NCI-H2196 (cell line): ENCODE measurements at regions not wholly inside any gene's neighbourhood (a gene's known extent, or its start where the extent isn't known, plus 50 kb on each side); places are given as distances from the start of the nearest gene placed in this dataset.
"Not testable (repeated sequence)": the region's sequence is repeated elsewhere in the genome, so short reads cannot be mapped to it uniquely, and the experiment has no call there.

Source experiments
- DNase-seq: peaks from one replicate; lab custom pipeline; 2025; ENCODE audit not compliant: unreplicated experiment; lab: John Stamatoyannopoulos, UW

DNA sequence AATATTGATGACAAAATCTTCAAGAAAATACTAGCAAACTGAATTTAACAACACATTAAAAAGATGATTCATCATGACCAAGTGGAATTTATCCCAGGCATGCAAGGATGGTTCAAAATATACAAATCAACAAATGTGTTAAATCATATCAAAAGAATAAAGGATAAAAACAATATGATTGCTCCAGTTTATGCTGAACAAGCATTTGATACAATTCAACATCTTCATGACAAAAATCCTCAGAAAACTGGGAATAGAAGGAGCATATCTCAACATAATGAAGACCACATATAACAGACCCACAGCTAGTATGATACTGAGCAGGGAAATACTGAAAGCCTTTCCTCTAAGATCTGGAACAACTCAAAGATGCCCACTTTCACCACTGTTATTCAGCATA is 352.3 kb downstream of the PYDC2 start:
- DNase-seq: no peak

DNA sequence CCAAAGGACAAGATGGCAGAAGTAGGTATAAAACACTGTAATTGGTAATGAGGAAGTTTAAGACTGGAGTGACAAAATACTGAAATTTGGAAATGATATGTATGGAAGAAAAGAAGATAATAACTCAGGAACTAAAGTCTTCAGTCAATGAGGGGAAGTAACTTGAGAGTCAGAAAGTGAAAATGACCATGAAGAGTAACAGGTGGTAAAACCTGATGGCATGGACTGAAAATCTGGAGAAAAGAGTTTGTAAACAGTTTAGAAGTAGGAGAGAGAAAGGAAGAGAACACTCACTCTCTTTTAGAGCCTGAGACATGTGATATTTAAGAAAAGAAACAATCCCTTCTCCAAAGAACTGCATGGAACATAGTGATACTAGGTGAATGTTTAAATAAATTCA is 387.9 kb downstream of the PYDC2 start:
- no peak for DNase-seq

DNA sequence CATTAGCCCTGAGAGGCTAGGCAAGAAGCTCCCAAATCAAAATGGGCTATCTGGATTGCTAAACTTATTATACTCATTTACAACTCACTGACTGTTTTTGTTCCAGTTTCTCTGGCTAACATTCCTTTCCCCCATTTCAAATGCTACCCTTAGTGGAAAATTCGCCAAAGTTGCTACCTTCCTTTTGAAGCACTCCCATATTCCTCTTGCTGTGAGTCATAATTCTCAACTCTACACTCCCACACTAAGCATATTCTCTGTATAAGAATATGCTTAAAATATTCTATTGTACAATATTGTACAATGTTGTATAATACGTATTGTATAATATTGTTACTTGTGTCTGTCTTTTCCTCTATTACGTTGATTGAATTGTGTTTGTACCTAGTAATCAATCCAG is 398.6 kb downstream of the PYDC2 start:
- no peak for DNase-seq

DNA sequence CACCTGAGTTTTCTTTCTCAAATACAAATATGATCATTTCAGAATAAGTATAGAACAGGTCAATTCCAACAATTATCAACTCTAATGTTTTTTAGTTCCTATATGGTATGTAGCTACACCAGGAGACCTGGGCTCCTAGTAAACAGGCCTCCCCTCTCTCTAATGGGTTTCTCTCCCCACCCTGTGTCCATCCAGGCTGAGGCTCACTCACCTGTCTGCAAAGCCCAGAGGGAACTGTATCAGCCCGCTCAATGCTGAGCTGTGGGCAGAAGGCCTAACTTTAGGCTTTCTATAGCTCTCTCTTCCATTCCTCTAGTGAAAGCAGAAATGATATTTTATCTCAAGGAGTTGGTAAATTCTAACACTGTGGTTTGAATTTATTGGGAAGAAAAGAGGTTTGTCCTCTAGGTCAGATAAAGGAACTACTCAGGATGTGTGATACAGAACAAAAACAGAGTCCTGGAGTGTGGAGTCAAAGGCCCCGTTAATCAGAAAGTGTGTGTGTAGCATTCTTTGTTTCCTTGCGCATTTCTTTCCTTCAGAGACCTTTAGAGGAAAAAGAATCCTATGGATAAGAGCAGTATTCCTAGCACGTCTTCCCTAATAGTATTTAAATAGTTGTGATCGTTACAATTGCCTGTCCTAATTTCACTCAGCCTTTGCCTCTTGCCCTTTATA is 408.9 kb downstream of the PYDC2 start:
- no peak for DNase-seq

DNA sequence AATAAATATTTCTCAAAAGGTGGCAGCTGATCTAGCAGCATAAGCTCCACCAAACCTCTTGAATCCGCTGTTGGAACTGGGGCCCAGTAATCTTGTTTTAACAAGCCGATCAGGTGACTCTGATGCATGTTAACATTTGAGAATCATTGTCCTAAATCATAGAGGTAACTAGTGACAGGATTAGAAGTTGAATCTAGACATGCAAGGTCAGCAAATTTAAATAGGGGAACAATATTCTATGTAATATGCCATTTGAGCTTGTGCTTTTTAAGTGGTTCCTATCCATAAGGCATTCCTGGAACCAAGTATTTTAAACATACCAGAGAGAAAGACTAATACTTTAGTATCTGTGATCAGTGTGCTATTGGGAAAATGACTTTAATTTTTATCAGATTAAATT is 412.8 kb downstream of the PYDC2 start:
- no peak for DNase-seq

DNA sequence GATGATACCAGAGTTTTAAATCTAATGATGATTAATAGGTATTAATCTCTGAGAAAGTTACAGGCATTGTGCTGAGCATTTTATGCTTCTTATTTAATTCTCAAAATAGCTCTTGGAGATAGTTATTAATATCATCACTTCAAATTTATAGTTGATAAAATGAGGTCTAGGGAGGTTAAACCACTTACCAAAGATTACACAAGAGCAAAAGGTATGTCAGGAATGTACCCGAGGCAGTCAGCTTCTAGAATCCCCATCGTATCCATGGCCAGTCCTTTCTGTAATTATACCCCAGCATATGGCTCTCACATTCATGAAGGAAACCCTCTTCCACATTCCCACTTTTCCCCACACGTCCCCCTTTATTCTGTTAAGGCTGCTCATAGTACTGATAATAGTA is 421.3 kb downstream of the PYDC2 start:
- DNase-seq: no peak

DNA sequence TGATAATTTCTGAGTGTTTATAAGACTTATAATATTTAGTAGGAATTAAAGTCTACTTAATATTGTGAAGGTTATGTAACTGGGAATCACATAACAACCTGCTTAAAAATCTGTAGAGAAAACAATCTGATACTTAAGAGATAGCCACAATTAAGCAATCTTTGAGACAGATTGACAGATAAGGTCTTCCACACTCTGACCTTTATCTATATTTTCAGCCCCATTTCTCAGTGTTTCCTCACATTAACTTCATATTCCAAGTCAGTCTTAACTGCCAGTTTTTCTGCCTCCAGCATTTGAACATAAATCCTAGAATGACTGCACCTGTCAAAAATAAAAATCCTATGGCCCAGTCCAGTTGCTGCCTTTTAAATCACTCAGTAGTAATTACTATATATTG is 423.2 kb downstream of the PYDC2 start:
- DNase-seq: no peak

DNA sequence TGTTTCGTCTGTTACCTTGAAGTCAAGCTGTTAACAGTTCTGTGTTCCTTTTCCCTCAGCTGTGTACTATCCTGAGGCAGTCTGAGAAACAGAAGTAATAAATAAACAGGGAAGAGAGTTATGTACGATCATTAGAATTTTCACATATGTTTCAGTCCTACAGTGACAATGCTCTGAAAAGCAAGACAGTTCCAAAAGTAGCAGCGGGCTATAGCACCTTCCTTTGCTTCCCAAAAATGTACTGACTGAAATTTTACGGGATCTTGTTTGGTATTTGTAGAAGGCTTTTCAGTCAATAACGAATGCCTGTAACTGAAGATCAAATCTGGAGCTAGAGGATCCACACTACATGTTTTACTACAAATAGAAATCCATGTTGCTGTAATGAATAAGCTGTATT is 428.1 kb downstream of the PYDC2 start:
- no peak for DNase-seq

DNA sequence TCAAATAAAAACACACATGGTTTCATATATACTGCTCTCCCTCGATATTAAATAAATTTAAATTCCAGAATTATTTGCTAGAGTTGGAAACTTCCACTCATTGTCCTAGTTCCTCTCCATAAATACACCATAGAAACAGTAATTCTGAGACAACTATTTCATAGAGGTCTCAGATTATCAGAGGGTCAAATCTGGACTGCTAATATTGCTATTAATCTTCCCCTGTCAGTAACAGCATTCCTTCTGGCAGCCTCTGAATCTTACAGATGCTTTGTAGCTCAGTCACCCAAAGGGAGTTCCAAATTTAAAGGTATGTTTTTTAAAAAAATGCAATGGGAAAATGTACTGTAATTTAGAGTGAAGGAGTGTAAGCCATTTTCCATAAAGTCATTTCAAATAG is 428.8 kb downstream of the PYDC2 start:
- no peak for DNase-seq

DNA sequence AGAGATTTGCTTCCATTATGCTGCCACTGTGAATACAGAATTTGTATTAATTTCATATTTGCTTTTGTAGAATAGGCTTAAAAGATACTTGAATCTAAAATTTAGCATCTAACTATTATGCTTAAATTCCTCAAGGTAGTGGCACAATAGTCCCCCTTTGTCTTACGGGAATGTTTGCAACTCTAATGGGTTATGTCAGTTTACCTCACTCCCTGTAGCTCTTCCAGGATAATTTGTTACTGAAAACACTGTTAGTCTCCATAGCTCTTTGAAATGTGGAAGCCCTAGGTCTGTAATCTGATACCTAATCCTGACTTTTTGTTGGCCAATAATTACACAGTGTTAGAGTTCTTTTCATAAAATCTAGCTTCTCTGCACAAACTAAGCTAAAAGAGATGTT is 433.4 kb downstream of the PYDC2 start:
- DNase-seq: no peak

DNA sequence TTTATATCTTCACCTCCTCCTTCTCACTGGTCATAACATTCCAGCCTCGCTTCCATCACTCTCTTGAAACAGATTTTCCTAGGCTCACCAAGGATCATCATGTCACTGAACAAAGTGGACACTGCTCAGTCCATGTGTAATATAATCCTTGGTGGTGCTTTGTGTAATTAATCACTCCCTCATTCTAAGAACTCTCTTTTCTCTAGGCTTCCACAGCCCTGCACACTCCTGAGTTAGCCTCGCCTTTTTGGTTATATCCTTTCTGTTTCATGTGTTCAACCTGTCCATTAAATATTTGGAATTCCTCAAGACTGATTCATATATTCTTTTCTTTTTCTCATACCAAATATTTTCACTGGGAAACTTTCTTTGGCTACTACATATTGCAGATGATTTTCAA is 440.8 kb downstream of the PYDC2 start:
- no peak for DNase-seq

DNA sequence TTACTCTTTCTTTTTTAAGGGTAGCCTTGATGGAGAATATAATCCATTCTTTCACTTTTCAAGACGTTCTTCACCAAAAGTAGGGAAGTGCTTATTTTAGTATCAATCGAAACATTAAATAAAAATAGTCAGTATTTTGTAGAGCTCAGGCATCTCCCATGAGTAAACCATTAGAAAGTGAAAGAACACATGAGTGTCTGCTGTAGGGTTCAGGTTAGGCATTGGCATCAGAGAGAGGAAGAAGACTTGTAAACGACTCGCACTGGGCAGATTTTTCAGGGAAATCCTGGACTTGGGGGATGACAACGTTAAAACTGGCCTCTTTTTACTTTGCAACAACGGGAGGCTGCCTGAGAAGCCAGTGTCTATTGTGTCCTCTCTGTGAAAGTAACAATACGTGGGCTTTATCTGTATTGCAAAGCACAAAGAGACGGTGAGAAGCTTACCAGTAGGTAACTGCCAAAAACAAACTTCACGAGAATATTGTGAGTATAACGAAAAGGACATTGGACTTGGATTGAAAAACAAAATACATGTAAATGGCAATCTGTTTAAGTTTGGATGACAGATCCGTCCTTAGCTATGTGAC is 451.7 kb downstream of the PYDC2 start:
- DNase-seq: no peak

DNA sequence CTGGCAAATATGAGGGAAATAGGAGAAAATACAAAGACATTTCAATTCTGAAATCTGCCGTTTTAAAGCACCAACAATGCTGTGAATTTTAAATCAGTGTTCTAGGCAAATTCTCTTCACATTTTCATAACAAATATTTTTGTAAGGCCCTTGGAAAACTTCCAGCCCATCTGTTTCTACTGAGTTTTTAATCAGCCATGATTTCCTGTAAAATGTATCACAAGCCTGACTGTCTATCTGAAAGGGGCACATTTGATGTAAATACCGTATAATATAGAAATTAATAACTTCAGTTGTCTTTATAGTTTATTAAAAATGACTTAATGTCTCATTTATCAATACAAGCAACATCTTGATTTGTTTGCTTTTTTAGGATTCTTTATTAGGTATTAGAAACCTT is 454.7 kb downstream of the PYDC2 start:
- DNase-seq: no peak

DNA sequence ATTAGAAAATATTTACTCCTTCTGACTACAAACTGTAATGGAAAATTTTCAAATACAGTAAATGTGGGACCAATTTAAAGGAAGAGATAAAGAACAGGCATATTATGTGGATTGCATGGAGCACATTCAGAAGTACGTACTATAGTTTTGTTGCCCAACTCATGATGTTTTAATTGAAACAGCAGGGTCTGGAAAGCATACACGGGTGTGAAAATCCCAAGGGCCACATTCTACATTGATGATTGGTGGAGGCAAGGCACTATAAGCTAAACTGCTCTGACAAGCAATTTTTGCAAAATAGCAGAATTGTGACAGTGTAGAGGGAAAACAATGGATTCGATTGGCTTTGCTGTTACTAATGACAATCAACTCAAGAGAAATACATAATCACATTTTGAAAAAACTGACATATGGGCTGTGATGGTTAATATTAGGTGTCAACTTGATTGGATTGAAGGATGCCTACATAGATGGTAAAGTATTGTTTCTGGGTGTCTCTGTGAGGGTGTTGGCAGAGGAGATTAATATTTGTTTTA is 458.6 kb downstream of the PYDC2 start:
- DNase-seq: no peak

DNA sequence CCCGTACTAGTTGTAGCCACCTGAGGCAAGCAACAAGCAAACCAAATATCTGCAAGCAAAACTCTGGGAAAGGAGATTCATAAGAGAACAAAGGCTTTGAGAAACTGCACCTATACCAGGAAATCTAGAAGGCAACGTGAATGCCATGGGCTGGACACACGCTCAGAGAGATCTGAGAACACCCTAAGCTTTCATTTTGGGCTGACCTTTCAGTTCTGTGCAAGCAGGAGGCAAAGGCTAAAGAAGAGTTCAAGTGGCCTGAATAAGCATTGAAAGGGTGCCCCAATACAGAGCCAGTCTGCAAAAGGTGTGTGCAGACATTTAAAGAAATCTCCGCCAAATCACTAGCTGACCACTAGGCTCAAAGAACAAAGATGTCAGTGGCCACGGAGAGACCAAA is 461.6 kb downstream of the PYDC2 start:
- DNase-seq: no peak

DNA sequence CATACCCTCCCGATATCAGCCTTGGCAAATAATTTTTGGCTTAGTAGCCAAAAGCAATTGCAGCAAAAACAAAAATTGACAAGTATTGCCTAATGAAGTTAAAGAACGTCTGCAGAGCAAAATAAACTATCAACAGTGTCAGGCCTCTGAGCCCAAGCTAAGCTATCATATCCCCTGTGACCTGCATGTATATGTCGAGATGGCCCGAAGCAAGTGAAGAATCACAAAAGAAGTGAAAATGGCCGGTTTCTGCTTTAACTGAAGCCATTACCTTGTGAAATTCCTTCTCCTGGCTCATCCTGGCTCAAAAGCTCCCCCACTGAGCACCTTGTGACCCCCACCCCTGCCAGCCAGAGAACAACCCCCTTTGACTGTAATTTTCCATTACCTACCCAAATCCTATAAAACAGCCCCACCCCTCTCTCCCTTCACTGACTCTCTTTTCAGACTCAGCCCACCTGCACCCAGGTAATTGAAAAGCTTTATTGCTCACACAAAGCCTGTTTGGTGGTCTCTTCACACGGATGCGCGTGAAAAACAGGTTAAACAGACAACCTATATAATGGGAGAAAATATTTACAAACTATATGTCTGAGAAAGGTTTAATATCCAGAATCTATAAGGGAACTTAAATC is 466.3 kb downstream of the PYDC2 start:
- not testable (repeated sequence) for DNase-seq

DNA sequence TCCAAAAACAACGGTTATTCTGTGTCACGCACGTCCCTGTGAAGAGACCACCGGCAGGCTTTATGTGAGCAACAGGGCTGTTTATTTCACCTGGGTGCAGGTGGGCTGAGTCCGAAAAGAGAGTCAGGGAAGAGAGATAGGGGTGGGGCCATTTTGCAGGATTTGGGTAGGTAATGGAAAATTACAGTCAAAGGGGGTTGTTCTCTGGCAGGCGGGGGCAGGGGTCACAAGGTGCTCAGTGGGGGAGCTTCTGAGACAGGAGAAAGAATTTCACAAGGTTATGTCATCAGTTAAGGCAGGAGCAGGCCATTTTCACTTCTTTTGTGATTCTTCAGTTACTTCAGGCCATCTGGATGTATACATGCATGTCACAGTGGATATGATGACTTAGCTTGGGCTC is 467.0 kb downstream of the PYDC2 start:
- DNase-seq: not testable (repeated sequence)

DNA sequence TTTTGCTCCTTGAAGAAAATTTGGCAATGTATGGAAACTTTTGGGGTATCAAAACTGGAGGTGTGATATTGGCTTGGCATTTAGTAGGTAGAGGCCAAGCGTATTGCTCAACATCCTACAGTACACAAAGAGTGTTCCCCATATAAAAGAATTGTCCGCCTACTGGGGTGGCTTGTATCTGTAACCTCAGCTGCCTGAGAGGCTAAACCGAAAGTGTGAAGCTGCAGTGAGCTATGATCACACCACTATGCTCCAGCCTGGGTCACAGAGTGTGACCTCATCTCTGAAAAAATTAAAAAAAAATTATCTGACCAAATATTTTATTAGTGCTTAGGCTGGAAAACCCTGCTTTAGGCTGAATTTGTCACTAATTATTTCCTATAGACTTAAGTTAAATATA is 483.9 kb downstream of the PYDC2 start:
- no peak for DNase-seq

DNA sequence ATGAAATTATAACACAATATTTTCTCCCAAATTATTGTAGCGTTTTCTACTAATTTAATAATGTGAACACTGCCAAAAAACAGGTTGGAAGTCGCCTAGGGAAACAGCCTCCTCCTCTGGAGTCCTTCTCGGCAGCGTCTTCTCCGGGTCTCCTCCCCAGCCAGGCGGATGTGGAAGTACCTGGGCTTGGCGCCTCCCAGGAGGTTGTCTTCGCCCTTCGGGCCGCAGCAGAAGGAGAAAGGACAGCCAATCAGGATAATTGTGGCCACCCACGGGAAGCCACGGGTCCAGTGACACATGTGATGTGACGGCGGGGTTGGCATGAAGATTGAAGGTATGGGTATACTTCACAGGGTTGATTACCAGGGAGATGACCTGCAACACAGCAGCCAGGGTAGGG is 491.2 kb downstream of the PYDC2 start:
- DNase-seq: no peak

DNA sequence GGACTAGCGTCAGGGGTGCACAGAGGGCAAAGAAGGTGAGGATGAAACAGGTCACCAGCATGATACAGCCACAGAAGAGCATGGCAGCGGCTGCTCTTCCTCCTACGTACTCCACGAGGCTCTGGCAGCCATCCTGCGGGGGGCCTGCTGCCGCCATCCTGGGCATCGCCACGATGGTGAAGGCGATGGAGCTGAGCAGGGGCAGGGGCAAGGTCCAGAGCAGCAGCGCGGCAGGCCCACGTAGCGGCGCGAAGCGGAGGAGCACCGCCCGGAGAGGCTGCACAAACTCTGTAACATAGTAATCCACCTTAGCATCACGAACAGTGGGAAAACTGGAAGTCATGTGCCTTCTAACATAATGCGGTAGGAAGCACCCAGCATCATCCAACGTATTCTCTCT is 491.6 kb downstream of the PYDC2 start:
- DNase-seq: no peak

DNA sequence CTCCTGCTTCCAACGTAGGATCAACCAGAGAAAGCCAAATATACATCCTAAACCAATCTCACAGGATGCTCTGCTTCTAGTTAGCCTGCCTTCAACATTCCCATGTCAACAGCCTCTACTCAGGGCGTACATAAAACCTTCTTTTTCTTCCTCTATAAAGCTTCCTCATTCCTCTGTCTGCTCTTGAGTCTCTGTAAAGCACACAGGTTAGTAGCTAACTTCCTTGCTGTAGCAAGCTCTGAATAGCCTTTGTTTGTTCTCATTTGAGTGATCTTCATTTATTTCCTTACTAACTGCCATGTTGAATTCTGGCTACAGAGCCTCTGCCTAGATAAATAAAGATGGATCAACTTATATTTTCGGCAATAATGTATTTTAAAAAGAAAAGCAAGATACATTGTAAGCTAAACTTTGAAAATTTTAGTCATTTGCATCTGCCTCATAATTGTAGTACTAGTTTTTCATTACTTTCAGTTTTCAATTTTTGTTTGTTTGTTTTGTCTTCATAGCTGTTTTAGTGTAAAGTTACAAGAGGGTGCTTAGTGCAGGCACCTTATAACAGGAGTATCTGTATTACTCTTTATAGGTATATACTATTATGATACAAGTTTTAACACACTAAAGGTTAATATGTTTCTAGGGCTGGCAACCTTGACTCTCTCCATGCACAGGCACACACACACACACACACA is 498.2 kb downstream of the PYDC2 start:
- no peak for DNase-seq

DNA sequence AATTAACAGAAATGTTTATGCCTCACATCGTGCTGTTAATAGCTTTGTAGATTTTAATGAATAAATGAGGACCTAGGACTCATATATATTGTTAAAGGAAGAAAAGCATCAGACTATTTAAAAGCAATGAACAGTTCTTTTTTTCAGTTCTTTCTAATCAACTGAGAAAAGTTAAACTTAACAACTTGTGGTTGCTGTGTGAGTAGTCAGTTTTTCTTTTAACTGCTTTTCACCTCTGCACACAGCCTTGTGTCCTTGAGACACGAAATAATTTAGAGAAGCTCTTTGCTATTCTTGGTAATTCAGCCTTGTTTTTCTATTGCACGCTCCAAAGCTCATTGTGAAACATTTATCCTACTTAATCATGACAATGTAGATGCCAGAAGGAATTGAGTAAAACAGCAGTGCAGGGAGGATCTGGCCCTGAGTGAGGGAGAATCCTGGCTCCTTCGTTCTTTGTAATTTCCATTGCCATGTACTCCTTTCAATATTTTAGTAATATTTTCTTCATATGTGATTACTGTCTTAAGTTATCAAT is 499.0 kb downstream of the PYDC2 start:
- no peak for DNase-seq
